Ureter (tissue), 1 donor: ENCODE measurements at regions not wholly inside any gene's neighbourhood (a gene's known extent, or its start where the extent isn't known, plus 50 kb on each side); places are given as distances from the start of the nearest gene placed in this dataset.
"Not testable (repeated sequence)": the region's sequence is repeated elsewhere in the genome, so short reads cannot be mapped to it uniquely, and the experiment has no call there.

Experiments
- DNase-seq: peaks from one replicate; pipeline ENCODE4 v3.0.0-alpha.2; 2020; ENCODE audit warnings: low spot score
- donor health status: DM: yes; HTN: yes; CAD: no.

DNA sequence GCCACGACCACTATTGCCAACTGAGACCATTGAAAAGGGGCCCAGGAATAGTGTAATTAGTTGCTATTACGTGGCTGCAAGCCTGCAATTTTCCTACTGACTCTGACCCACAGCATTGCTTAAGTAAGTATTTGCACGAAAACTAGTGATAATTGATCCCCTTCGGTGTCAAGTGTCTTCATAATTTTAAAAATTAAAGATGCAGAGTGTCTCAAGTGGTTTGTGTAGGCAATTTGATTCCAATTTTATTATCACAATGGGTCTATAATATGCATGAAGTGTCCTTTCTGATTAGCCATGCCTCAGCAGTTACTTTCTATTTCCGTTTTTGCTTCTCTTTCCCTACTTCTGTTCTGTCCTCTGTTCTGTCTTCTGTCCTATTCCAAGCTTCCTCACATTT is 259.2 kb downstream of the C3orf38 start:
- no peak for DNase-seq

DNA sequence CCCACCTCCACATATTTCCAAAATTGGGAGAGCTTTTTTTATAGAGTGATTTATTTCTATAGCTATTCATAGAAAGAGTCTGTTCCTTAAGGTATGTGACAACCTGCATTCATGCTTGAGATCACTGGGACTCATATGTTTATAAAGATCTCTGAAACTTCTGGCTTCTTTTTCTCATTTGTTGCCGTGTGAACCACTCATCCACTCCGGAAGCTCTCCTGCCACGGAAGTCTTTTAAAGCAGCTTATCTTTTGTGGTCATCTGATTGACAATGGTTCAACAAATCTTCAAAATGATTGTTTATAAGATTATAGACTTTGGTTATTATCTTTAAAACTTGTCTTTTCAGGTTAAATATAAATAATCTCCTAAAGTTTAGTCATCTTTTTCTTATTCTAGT is 260.5 kb downstream of the C3orf38 start:
- no peak for DNase-seq

DNA sequence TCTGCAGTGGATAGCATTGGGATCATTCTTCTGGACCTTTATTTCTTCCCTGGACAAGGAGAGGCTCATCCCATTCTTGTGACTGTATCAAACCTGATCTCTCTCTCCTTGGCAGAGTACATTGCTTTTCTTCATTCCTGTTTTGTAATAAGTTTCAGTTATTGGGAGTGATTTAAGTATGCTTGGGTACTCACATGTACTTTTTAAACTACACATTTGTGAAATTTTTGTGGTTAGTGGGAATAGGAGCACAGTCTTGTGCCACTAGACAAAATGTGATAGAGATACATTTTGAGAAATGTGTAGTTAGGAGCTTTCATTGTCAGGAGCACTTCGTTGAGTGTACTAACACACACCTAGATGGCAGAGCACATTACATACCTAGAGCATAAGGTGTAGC is 262.6 kb downstream of the C3orf38 start:
- no peak for DNase-seq

DNA sequence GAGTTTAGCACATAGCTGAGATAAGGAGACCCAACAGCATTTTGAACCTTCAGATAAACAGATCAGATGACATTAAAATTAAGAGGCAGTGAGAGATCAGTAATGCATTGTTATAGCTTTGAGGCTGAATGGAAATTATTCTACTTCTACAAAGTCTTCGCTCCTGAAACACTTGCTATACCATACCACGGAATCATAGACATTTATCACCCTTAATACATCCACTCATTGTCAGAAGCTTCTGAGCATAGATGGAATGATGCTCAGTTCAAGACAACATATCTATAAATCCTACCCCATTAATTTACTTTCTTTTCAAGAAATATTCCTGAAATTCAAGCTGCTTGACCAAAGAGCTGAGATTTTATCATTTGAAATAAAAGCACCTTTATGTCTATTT is 266.7 kb downstream of the C3orf38 start:
- DNase-seq: no peak

DNA sequence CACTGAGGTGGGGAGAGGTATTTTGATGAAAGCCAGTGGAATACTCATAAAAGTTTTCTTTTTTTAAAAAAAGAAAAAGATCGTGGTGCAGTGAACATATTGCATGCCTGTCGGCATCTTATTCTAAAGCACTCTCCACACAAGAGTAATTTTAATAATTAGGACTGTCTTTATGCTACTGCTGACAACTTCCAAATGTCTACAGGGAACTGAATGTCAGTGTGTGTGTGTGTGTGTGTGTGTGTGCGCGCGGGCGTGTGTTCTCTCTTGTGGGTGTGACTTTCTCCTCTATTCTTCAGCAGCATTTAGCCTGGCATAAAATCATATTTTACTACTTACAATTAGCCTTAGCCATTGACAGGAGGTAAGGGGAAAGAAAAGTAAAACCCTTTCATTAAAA is 268.5 kb downstream of the C3orf38 start:
- DNase-seq: no peak

DNA sequence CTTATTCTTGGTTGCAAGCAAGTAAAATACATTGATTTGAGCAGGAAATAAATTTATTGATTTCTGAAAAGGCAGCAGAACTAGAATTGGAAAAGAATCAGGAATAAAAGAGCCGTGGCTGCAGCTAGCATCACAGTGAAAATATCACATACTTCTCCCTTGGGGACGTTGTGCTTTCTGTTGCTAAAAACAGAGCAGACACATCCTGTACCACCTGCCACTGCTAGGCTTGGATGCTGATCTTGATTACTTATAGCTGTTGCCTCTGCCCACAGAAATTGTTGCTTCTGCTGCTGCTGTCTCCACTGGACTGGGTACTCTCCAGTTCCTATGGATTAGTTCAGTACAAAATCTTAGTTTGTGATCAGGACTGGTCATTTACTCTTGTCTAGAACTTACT is 283.8 kb downstream of the C3orf38 start:
- no peak for DNase-seq

DNA sequence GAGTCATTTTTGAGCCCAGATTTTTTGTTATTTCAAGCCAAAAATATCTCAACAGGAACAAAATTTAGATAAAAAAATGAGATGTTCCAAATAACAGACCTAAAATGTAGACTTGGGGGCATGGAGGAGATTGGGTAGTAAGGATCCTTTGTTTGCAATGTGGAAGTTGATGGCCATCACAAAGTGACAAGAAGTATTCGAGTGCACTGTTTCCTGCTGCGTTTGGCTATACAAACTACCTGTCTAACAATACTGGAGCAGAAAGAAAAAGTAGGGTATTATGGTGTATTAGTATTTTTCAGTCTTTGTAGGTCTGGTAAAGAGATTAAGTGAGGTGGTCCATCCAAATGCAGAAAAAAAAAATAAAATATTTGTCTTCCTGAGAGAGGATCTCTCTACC is 284.2 kb downstream of the C3orf38 start:
- no peak for DNase-seq

DNA sequence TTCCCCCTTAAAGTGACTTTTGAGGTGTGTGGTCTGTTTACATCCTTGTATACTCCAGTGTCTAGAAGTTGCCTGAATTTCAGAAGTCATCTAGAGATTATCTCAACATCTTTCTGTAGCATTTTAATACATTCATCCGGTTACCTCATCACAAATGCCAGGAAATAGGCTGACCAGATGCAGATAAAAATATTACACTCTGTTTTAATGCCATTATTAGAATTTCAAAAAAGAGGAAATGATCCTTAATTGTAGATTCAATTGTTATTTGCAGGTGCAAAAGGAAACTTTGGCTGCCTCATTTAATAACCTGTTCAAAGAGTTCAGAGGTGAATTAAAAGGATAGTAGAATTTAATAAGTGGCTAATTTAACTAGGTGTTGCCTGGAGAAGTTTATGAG is 290.9 kb downstream of the C3orf38 start:
- no peak for DNase-seq

DNA sequence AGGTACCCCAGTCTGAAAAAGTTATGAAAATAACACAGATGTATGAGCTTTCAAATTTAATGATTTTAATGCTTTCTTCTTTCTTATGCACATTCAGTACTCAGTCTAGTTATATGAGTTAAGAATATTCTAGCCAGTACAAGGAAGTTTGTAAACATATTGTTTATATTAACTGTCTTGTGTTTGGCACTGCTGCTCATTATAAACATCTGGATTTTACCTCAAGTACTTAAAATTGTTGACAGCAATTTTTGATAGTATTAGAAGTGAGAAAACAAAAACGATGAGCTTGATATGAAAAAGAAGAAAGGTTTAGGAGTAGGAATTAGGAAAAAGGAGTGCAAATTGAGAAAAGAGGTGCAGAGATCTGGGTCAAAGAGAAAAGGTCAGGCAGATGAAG is 293.3 kb downstream of the C3orf38 start:
- DNase-seq: no peak

DNA sequence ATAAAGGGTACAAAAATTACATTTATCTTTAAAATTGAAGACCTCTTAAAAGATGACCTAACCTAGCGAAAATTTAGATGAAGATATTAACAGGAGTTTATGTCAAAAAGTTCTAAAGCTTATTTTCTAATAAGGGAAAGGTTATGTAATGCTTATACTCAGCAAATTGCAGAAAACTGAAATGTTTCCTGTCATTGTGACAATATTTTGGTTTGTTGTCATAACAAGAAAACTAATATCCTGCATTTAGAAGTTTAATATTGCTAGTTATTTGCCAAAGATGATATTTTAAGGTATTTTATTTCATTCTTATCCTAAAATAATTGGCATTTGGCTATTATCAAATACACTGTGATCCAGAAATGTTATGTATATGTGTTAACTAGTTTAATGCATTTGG is 294.5 kb downstream of the C3orf38 start:
- no peak for DNase-seq

DNA sequence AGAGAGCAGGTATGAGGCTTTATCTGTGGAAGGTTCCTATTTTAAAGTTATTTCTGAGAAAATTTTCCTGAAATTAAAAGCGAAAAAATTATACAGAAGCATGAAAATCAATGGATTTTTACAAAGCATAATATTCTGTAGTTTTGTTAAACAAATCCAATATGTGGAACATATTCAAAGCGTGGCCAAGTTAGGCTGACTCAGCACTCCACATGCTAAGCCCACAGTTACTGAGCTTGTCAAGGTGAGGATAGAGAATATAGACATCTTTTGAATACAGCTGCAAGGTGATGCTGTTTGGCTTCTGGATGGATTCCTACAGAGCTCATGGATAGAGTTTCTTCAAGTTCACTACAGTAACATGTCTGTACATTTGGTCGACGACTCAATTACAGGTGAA is 302.5 kb downstream of the C3orf38 start:
- DNase-seq: no peak

DNA sequence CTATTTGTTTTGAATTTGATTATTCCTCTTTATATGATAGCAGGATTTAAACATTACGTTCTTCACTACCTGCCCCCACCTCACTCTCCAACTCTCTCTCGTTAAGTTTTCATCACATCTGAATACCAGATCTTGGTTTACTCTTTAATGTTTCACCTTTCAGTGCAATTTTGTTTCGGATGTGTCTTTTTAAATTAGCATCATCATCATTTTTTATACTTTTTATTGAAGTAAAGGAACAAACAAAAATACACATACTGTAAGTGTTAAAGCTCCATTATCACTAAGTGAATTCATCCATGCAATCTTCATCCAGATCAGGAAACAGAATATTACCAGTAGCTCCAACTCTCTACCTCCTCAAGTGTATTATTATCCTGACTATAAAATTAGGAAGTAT is 310.6 kb downstream of the C3orf38 start:
- DNase-seq: no peak

DNA sequence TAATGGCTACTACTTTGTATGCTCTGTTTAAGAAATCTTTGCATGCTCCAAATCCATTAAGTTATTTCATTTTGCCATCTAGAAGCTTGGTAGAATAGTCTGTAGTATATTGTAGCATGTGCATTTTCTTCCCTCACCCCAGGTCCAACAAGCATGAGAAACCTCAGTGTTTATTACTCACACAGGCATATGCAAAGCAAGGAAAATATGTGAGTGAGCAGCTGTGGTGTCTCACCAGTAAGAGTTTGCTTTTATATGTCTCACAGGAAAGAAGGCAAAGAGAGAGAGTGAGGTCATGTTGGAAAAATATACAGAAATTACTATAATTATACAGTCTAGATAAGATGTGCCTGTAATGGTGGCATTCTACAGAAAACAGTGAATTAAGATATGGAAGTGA is 312.5 kb downstream of the C3orf38 start:
- no peak for DNase-seq

DNA sequence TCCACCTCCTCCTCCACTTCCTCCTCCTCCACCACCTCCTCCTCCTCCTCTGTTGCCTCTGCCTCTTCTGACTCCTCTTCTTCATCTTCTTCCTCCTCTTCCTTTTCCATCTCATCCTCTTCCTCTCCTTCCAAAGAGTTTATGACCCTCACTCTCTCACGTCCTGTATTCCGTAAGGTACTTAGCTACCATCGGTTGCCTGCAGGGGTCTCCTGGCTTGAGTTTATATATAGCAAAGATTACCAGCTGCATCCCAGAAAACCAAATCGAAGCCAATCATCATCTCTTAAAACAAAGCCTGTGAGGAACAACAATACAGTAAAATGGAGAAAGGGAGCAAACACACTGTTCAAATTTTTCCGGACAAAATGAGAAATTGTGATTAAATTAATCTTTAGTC is 317.4 kb downstream of the C3orf38 start:
- DNase-seq: no peak

DNA sequence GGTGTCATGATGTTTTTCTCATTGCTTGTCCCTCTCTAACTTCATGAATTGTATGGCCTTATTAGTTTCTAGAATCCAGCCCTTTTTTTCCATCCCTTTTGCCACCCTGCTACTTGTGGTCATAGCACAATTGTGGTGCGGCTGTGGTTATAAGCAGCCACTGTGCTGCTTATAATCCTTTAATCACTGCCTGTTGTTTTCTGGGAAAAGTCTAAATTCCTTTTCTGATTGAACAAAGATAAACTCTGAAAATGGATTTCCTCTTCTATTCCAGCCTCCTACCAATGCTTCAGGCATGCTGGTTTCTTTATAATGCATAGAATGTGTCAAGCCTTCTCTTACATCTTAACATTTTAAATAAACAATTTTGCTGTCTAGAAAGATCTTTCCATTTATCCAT is 319.5 kb downstream of the C3orf38 start:
- DNase-seq: no peak

DNA sequence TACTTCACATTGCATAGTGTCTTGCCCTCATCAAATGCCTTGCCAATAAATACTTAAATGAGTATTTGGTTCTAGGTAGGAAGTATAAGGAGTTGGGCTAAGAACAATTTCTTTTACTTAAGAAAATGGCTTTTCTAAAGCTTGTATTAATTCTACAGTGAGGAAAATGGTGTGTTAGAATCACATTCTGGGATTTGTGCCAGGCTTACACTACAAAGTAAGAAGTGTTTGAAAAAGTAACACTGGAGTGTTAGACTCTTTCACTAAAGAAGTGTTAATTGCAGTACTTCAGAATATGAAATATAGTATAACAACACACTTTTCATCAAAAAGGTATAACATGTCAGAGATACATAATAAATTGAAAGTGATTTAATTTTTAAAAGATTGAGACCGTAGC is 328.7 kb downstream of the C3orf38 start:
- no peak for DNase-seq

DNA sequence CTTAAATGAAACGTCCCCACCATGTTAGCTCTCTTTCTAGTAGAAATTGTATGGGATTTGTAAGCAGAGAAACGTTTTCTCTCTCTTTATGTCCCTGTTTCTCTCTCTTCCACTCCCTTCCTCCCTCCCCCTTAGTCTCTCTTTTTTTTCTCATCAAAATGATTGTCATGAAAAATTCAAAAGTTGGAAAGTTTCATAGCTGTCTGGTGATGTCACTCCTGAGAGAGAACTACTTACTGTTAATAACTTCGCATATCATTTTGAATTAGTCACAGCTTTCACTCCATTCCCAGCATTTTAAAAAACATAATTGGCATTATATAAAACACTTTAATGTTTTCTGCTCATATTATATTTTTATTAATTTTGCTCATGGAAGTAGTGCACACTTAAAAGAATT is 331.1 kb downstream of the C3orf38 start:
- no peak for DNase-seq

DNA sequence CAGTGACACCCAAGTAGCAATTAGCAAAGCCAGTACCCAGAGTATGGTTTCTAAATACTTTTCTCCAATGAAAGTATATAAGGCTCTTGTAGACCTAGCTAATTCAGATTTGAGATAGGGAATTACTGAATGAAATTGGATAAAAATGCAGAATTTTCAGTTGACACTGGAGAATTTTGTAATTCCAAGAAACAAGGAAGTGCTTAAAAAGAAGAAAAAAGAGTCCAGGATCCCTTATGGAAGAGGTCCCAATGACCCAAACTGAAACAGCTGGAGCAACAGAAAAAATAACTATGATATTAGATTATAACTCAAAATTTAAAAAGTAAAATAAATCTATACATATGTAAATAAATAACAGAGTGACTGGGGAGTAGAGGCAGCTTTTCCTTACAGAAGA is 335.2 kb downstream of the C3orf38 start:
- no peak for DNase-seq

DNA sequence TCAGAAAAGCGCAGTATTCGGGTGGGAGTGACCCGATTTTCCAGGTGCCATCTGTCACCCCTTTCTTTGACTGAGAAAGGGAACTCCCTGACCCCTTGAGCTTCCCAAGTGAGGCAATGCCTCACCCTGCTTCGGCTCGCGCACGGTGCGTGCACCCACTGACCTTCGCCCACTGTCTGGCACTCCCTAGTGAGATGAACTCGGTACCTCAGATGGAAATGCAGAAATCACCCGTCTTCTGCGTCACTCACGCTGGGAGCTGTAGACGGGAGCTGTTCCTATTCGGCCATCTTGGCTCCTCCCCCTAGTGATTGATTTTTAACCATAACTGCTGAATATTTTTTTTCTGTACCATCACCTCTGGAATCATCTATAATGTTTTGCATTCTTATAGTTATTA is 359.1 kb downstream of the C3orf38 start:
- DNase-seq: not testable (repeated sequence)

DNA sequence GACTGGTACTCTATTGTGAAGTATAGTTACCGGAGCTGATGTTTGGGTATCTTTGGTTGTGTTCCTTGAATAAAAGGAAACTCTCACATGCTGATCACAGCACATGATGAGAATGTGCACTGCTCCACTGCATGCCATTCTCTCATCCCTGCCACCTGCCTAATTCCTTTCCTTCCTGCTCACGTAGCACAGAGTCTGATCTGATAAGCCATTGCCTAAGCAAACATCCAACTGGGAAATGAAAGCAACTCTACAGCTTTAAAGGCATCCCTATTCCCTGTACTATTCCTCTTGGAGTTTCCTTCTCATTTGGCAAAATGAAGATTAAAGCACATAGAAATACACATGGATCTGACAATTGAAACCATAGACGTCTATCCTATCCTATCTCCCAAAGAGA is 359.8 kb downstream of the C3orf38 start:
- DNase-seq: no peak

DNA sequence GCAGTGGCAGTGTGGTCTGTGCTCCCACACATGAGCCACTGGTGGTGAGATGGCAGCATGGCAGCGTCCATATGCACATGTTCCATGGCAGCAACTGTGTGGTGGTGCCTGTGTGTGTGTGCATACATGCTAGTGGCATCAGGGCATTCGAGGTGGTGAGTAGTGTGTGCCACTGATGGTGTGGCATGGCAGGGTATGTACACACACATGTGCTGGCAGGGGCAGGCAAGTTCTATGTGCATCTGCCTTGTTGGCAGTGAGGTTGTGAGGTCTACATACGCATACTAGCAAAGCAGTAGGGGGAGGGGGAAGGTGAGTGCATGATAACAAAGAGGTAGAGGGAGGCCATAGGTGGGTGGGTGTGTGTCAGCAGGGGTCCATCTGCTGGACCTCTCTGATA is 378.7 kb downstream of the C3orf38 start:
- no peak for DNase-seq

DNA sequence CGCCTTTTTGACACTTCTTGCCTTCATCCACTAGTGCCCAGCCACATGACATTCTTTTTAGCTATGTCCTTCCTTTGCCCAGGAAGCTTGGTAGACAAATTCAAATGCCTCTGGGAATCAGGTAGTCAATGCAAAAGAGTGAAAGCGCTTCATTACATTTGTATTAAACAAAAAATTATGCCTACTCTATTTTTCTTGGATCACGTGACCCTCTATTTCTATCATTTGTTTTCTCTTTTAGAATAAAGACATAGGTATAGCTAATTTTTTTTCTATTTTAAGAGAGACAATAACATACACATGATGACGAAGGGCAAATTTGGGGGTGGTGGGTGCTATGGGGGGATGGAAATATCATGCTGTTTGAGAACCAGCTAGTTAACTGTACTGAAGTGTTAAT is 384.8 kb downstream of the C3orf38 start:
- DNase-seq: no peak

DNA sequence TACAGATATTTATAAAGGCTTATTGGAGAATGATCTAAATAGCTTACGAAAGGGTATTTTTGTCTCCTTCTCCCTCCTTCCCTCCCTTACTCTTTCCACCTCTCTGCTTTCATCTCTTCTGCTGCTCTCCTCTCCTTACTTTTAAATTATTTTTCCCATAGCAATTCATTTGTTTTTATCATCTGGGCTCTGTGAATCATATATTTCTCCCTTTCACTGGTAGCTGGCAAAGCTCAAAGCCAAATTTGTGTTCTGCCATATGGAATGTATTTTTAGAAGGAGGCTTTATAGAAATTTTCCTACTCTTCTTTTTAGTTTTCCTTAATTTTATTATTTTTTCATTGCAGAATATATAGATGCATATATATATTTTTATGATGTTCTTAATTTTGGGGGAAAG is 385.8 kb downstream of the C3orf38 start:
- no peak for DNase-seq

DNA sequence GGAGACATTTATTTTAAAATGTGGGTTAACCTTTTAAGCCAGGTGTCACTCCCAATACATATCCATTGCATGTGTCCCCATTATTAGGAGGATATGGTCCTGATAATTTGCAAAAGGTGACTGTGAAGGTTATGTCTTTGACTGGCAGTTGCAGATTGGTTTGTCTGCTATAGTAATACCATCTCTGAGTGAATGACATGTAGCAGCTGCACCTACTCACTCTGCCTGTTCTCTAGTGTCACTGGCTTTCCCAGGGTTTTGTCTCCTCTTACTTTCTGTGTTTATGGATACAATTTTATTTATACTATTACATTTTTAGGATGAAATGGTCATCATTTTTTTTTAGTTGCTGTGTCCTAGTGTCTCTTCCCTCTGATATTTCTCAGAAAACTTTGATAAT is 393.2 kb downstream of the C3orf38 start:
- no peak for DNase-seq

DNA sequence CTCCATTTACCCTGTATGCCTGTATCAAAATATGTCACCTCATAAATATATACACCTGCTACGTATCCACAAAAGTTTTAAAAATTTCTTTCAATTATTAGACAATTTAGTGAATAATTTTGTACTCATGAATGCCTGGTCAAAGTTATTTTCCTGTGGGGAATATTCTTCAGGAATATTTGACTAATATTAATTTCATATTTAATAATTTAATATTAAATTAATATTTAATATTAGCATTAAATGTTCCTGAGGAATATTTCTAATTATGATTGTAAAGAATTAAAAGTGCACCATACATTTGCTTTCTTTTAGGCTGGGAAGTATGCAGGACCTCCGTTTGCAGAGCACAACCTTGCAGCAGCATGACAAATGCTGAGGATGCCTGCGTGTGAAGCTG is 422.7 kb downstream of the C3orf38 start:
- DNase-seq: no peak
